ENCODE measurements at regions not wholly inside any gene's neighbourhood (a gene's known extent, or its start where the extent isn't known, plus 50 kb on each side); places are given as distances from the start of the nearest gene placed in this dataset.

DNA sequence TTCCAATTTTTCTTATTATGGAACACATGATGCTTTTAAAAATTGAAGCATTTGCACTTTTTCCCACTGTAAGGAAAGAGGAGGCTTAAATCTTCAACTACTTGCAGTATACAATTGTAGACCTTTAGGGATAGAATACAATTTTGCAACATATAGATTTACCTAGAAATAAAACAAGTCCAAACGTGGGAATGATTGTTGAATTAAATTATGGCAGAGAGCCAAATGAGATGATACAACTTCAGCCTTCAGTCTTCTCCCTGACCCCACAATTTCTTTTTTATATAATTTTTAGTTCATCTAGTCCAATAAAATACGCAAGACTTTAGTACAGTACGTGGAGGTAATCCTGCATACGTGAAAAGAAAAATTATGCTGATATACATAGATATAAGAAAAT lies 666.5 kb downstream of the SLC16A7 start:
- no peak for DNase-seq (ENCODE audit: low spot score)
- in situ Hi-C loops (cut with HindIII; ENCODE audit: low sequenced_read_pairs), result no loop called here

DNA sequence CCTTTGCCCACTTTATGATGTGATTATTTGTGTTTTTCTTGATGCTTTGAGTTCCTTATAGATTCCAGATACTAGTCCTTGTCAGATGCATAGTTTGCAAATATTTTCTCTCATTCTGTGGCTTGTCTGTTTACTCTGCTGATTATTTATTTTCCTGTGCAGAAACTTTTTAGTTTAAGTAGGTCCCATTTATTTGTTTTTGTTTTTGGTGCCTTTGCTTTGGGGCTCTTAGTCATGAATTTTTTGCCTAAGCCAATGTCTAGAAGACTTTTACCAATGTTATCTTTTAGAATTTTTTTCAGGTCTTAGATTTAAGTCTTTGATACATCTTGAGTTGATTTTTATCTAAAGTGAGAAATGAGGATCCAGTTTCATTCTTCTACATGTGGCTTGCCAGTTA lies 667.3 kb downstream of the SLC16A7 start:
- in situ Hi-C loops (cut with HindIII; ENCODE audit: low sequenced_read_pairs), result no loop called here

DNA sequence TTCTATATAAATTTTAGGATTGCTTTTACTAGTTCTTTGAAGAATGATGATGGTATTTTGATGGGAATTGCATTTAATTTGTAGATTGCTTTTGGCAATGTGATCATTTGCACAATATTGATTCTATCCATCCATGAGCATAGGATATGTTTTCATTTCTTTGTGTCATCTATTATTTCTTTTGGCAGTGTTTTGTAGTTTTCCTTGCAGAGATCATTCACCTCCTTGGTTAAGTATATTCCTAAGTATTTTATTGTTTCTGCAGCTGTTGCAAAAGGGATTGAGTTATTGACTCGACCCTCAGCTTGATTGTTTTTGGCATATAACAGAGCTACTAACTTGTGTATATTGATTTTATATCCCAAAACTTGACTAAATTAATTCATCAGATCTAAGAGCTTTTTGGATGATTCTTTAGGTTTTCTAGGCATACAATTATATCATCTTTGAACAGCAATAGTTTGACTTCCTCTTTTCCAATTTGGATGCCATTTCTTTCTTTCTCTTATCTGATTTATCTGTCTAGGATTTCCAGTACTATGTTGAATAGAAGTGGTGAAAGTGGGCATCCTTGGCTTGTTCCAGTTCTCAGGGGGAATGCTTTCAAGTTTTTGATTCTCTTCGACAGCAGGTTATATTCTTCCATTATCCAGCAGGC lies 668.1 kb downstream of the SLC16A7 start:
- in situ Hi-C loops (cut with HindIII; ENCODE audit: low sequenced_read_pairs), result no loop called here
- no peak for DNase-seq (ENCODE audit: low spot score)

More for the DNA sequence above, 667.3 kb downstream of the SLC16A7 start:
- DNase-seq (ENCODE audit: low spot score), result no peak

DNA sequence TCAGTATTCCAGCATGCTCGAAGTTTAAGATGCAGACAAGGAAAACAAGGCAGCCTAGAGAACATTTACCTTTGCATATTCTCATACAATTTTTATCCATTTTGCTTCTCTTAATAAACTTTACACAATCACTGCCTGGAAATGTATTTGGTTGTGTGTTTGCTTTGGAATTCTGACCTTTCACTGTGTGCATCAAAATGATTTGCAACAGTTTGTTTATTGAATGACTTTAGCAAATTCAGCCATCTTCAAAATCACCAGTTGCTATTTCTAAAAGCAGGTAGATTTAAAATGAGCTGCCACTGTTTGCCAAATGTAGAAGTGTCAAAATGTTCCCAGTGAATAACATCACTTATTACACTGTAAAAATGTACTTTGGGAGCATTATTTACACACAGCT lies 669.9 kb downstream of the SLC16A7 start:
- no peak for DNase-seq (ENCODE audit: low spot score)
- in situ Hi-C loops (cut with HindIII; ENCODE audit: low sequenced_read_pairs), result no loop called here

DNA sequence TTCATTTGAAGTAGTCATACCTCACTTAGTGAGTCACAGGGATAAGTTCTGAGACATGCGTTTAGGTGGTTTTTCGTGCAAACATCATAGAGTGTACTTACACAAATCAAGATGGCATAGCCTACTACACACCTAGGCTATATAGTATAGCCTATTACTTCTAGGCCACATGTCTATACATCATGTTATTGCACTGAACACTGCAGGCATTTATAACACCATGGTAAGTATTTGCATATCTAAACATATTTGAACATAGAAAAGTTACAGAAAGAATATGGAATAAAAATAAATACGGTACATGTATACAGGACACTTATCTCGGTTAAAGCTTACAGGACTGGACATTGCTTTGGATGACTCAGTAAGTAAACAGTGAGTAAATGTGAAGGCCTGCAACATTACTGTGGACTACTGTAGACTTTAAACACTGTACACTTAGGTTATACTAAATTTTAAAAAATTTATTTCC lies 670.6 kb downstream of the SLC16A7 start:
- no peak for DNase-seq (ENCODE audit: low spot score)
- in situ Hi-C loops (cut with HindIII; ENCODE audit: low sequenced_read_pairs), result no loop called here

DNA sequence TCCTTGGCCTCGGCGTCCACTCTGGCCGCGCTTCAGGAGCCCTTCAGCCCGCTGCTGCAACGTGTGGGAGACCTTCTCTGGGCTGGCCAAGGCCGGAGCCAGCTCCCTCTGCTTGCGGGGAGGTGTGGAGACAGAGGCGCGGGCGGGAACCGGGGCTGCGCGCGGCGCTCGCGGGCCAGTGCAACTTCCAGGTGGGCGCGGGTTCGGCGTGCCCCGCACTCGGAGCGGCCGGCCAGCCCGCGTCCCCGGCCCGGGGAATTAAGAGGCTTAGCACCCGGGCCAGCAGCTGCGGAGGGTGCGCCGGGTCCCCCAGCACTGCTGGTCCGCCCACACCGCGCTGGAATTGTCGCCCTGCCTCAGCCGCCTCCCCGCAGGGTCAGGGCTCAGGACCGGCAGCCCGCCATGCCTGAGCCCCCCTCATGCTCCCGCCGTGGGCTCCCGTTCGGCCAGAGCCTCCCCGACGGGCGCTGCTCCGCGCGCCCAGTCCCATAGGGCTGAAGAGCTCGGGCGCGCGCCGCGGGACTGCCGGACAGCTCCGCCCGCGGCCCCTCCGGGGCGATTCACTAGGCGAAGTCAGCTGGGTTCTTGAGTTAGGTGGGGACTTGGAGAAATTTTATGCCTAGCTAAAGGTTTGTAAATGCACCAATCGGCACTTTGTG lies 673.9 kb downstream of the SLC16A7 start:
- in situ Hi-C loops (cut with HindIII; ENCODE audit: low sequenced_read_pairs), result no loop called here
- no peak for DNase-seq (ENCODE audit: low spot score)

DNA sequence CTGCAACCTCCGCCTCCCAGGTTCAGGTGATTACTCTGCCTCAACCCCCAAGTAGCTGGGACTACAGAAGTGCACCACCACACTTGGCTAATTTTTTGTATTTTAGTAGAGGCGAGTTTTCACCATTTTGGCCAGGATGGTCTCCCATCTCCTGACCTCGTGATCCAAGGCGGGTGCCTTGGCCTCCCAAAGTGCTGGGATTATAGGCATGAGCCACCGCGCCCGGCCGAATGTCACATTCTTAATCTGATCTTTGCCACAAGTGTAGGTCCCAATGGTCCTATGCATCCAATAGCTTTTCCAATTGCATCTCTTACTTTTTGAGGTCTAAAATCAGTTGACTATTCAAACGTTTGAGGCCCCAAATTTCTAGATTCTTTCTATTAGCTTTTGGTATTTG lies 676.0 kb downstream of the SLC16A7 start:
- in situ Hi-C loops (cut with HindIII; ENCODE audit: low sequenced_read_pairs), result no loop called here
- DNase-seq (ENCODE audit: low spot score), result no peak

DNA sequence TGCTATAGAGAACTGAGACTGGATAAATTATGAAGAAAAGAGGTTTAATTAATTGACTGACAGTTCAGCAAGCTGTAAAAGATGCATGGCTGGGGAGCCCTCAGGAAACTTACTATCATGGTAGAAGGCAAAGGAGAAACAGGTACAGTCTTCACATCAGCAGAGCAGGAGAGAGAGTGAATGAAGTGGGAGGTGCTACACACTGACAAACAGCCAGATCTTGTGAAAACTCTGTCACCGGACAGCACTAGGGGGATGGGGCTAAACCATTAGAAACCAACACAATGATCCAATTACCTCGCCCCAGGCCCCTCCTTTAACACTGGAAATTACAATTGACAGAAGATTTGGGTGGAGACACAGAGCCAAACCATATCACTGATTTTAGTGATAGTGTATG lies 682.4 kb downstream of the SLC16A7 start:
- DNase-seq (ENCODE audit: low spot score), result no peak
- in situ Hi-C loops (cut with HindIII; ENCODE audit: low sequenced_read_pairs), result no loop called here

DNA sequence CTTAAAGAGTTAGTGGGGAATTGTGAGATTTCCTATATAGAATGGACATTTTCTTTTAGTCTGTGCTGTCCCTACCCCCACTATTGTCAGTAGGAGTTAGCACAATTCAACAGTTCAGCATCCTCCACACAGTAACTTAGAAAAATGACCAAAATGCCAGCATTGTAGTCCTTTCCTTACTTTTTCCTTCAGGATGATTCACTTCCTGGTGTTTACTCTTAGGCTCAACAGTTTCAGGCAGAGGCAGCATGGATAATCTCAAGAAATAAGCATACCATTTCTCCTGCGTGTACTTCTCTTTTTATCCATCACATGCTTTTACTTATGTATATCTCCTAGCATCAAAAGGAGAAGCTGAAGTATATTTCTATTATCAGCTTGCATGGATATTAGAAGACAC lies 683.4 kb downstream of the SLC16A7 start:
- in situ Hi-C loops (cut with HindIII; ENCODE audit: low sequenced_read_pairs), result no loop called here
- no peak for DNase-seq (ENCODE audit: low spot score)

DNA sequence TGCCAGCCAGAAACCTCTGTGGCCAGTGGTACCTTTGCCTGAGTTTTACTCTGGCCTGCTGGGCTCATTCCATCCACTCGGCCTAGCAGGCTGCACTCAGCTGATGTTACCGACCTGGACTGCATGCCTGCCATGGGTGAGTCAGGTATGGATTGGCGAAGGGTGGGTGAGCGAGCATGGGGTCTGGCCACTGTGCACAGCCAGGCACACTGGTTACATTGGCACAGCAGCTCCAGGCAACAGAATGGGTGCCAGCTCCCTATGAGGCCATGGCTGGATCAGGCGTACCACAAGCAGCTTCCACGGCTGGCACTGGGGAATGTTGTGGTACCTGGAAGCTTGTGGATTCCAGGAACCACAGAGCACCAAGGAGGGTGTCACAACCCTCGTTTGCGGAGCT lies 685.7 kb downstream of the SLC16A7 start:
- in situ Hi-C loops (cut with HindIII; ENCODE audit: low sequenced_read_pairs), result no loop called here

DNA sequence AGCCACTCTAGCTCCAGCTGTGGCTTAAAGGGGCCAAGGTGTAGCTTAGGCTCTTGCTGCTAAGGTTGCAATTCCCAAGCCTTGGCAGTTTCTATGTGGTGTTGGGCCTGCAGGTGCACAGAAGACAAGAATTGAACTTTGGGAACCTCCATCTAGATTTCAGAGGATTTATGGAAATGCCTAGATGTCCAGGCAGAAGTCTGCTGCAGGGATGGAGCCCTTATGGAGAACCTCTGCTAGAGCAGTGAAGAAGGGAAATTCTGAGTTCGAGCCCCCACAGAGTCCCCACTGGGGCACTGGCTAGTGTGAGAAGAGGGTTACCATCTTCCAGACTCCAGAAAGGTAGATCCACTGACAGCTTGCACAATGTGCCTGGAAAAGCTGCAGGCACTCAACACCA lies 694.7 kb downstream of the SLC16A7 start:
- DNase-seq (ENCODE audit: low spot score), result no peak
- in situ Hi-C loops (cut with HindIII; ENCODE audit: low sequenced_read_pairs), result no loop called here

More for the DNA sequence above, 685.7 kb downstream of the SLC16A7 start:
- DNase-seq (ENCODE audit: low spot score), result no peak

DNA sequence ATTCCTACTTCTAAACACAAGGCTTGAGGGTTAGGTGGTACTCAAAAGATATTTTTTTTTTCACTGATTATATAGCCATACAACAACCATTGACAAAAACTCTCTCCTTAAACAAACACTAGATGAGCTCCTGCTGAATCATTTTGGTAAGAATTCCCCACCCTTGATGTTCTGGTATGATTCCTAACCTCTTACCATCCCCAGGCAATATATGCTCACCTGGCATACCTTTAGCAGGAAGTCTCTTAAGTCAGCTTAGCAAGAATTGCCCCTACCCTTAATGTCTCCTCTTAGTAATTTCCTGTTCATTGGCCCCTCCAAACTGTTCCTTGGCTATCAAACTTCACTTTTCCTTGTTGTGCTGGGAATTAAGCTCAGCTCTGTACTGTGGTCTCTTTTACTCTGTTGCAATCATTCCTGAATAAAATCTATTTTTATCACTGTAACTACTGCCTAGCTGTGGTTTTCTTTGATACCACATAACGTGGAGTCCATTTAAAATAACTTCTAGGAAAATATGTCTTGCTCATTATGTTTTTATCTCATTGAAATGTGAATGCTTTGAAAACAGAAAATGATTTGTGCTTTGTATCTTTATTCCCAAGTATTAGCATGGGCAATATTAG lies 712.6 kb downstream of the SLC16A7 start:
- no peak for DNase-seq (ENCODE audit: low spot score)
- in situ Hi-C loops (cut with HindIII; ENCODE audit: low sequenced_read_pairs), result no loop called here

DNA sequence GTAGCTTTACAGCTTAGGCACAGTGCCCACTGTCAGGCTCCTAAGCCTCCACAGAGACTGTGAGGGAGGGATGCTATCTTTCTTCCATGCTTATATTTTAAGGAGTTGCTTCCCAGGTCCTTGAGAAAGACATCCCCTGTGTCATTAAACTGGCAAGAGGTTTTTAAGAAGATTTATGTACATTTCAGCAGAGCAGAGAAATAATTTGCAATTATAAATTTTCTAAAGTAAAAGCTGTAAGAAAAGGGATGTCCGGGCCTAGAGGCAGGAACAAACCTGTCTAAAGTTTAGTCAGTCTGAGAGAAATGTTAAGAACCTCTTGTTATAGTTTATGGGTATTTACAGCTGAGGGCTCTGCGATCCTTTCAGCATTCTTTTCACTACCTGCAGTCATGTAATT lies 716.1 kb downstream of the SLC16A7 start:
- DNase-seq (ENCODE audit: low spot score), result no peak
- in situ Hi-C loops (cut with HindIII; ENCODE audit: low sequenced_read_pairs), result no loop called here

DNA sequence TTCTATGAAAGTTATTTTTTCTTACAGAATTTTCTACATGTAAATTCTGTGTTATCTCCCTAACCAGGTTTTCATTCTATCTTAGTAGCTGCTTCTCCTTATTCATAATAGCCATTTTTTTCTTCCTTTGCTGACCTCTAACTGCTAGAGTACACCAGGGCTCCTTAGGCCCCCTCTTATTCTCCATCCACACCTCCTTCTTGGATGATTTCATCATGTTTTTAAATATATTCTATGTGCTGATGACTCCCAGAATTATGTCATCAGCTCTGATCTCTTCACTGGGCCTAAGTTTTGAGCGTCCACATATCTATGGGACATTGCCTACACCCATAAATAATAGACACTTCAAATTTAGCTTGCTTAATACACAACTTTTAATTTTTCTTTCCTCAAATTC lies 721.5 kb downstream of the SLC16A7 start:
- in situ Hi-C loops (cut with HindIII; ENCODE audit: low sequenced_read_pairs), result no loop called here

DNA sequence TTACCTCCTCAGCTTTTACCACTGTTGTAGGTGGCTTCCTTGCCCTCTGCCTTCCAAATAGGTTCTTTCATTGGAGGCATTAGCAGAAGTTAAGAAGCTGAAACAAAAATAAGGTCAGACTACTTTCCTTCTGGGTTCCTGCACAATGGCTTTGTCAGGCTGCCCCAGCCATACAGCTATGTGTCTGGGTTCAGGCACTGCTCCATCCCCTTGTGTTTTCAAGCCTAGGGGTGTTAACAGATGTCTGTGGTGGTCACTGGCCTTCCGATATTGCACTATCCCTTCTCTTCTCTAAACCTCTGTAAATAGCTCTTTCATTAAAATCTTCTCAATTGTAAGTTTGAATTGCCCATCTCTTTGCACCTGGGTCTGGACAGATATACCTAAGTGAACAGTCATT lies 728.9 kb downstream of the SLC16A7 start:
- DNase-seq (ENCODE audit: low spot score), result no peak
- in situ Hi-C loops (cut with HindIII; ENCODE audit: low sequenced_read_pairs), result no loop called here

More for the DNA sequence above, 721.5 kb downstream of the SLC16A7 start:
- DNase-seq (ENCODE audit: low spot score), result no peak

DNA sequence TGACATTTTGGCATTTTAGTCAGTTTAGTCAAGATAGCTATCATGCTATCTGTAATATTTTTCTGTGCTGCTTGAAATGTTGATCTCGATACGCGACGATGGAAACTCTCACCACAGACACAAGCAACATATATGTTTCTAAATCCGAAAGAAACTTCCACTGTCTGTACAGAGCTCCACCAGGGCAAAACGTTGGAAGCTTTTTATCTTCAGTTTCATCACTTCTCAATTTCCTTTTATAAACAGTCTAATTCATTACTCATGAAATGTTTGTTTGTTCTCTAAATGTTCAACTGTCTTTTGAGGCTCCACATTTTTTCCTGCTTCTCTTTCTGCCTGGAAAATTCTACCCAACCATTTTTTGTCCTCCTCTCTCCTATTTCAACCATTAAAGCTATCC lies 737.6 kb downstream of the SLC16A7 start:
- no peak for DNase-seq (ENCODE audit: low spot score)
- in situ Hi-C loops (cut with HindIII; ENCODE audit: low sequenced_read_pairs), result no loop called here

DNA sequence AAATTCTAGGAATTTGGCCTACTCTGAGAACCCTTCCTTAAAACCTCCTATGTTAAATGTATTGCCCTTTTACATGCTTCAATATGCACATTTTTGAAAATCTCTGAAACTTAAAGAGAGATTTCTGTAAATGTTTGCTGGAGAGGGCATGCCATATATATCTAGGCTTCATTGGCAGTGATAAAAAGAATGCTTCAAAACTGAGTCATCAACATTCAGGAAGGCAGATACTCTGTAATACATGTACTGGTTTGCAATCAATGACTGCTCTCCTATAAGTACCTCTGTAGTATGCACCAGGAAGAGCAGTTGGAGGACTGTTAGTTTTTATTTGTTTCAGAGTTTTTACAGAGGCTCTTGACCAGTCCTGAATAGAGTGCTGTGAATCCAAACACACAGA lies 739.9 kb downstream of the SLC16A7 start:
- in situ Hi-C loops (cut with HindIII; ENCODE audit: low sequenced_read_pairs), result no loop called here

DNA sequence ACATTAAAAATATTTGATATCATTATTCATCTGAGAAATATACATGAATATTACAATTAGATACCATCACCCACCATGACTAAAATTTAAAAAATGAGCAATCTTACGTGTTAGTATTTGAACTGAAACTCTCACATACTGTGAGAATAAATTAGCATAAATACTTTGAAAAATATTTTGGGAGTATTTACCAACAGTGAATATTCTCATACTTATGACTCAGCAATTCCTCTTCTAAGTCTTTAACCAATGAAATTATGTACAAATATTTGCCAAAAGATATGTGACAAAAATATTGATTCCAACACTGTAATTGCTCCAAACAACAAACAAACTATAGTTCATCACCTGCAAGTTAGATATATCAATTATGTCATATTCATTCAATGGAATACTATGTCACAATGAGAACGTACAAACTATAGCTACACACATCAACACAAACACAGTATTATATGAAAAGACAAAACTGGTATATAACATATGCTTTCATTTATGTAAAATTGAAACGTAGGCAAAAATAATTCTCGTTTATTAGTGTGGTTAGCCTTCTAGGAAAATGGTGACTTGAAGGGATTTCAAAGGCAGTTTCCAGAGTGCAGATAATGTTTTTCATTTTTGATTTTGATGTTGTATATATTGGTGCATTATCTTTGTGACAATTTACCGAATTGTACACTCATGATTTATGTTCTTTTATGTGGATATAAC lies 742.2 kb downstream of the SLC16A7 start:
- DNase-seq (ENCODE audit: low spot score), result no peak
- in situ Hi-C loops (cut with HindIII; ENCODE audit: low sequenced_read_pairs), result no loop called here

More for the DNA sequence above, 739.9 kb downstream of the SLC16A7 start:
- no peak for DNase-seq (ENCODE audit: low spot score)

DNA sequence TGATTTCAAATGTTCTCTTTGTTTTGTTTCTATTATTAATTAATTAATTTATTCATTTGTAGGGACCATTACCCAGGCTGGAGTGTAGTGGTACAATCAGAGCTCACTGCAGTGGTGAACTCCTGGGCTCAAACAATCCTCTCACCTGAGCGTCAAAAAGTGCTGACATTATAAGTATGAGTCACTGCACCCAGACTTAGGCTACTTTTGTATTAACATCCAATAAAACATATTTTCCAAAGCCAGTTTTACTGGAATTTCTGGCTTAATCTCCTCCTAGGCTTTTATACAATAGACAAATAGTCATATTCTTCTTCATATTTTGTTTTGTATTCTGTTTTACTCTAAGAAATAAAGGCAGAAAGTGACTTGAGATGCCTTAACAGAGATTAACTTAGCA lies 749.6 kb downstream of the SLC16A7 start:
- in situ Hi-C loops (cut with HindIII; ENCODE audit: low sequenced_read_pairs), result no loop called here
- no peak for DNase-seq (ENCODE audit: low spot score)

All from G401 (cell line).